HL-60 (cell line): ENCODE measurements at regions not wholly inside any gene's neighbourhood (a gene's known extent, or its start where the extent isn't known, plus 50 kb on each side); places are given as distances from the start of the nearest gene placed in this dataset.

ENCODE experiments used
- GABPA ChIP-seq: IDR thresholded peaks from 2 replicates; pipeline ENCODE4 v1.6.1; 2012; ENCODE audit warnings: low read depth
- TF ChIP-seq, protein P1 (sequence below): IDR thresholded peaks from one replicate; pipeline ENCODE4 v1.5.1; 2011; ENCODE audit warnings: low read length, control low read depth, inconsistent platforms; ENCODE audit not compliant: insufficient read depth
- TF ChIP-seq, protein P2 (sequence below): IDR thresholded peaks from 2 replicates; pipeline ENCODE4 v1.6.1; 2012; ENCODE audit warnings: low read depth; ENCODE audit not compliant: insufficient replicate concordance

DNA sequence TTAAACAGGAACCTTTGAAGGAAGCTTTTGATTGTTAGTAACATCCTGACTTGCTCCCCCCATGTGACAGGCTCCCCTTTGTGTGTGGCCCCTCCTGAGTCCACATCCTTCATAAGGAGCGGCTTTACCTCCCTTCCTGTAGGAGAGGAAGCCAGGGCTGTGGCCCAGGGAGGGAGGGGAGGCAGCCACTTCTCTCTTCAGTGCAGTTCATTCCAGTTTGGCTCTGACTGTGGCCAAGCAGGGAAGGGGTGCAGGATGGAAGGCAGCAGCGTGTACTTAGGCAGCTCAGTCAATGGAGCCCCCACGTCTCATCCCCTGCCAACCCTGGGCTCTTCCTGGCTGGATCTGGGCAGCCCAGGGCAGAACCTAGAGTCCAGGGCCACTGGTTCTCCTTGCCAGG, 295.2 kb downstream of the QKI start:
- TF ChIP-seq, protein P1, sequence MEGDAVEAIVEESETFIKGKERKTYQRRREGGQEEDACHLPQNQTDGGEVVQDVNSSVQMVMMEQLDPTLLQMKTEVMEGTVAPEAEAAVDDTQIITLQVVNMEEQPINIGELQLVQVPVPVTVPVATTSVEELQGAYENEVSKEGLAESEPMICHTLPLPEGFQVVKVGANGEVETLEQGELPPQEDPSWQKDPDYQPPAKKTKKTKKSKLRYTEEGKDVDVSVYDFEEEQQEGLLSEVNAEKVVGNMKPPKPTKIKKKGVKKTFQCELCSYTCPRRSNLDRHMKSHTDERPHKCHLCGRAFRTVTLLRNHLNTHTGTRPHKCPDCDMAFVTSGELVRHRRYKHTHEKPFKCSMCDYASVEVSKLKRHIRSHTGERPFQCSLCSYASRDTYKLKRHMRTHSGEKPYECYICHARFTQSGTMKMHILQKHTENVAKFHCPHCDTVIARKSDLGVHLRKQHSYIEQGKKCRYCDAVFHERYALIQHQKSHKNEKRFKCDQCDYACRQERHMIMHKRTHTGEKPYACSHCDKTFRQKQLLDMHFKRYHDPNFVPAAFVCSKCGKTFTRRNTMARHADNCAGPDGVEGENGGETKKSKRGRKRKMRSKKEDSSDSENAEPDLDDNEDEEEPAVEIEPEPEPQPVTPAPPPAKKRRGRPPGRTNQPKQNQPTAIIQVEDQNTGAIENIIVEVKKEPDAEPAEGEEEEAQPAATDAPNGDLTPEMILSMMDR = no peak
- no peak for TF ChIP-seq GABPA
- TF ChIP-seq, protein P2, sequence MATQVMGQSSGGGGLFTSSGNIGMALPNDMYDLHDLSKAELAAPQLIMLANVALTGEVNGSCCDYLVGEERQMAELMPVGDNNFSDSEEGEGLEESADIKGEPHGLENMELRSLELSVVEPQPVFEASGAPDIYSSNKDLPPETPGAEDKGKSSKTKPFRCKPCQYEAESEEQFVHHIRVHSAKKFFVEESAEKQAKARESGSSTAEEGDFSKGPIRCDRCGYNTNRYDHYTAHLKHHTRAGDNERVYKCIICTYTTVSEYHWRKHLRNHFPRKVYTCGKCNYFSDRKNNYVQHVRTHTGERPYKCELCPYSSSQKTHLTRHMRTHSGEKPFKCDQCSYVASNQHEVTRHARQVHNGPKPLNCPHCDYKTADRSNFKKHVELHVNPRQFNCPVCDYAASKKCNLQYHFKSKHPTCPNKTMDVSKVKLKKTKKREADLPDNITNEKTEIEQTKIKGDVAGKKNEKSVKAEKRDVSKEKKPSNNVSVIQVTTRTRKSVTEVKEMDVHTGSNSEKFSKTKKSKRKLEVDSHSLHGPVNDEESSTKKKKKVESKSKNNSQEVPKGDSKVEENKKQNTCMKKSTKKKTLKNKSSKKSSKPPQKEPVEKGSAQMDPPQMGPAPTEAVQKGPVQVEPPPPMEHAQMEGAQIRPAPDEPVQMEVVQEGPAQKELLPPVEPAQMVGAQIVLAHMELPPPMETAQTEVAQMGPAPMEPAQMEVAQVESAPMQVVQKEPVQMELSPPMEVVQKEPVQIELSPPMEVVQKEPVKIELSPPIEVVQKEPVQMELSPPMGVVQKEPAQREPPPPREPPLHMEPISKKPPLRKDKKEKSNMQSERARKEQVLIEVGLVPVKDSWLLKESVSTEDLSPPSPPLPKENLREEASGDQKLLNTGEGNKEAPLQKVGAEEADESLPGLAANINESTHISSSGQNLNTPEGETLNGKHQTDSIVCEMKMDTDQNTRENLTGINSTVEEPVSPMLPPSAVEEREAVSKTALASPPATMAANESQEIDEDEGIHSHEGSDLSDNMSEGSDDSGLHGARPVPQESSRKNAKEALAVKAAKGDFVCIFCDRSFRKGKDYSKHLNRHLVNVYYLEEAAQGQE = no peak
